Trophoblast cell (in vitro differentiated cells and primary cell): ENCODE measurements at regions not wholly inside any gene's neighbourhood (a gene's known extent, or its start where the extent isn't known, plus 50 kb on each side); places are given as distances from the start of the nearest gene placed in this dataset.

Experiments
- DNase-seq, 2 donors: peaks; one replicate each; pipeline ENCODE4 v3.0.0-alpha.2; 2016
- H2AFZ ChIP-seq: 2 replicates; pipeline ENCODE4 v1.6.1; 2013; ENCODE audit warnings: low read length, moderate library complexity, mild to moderate bottlenecking; ENCODE audit not compliant: insufficient read depth, poor library complexity
- H2AK5ac ChIP-seq: 2 replicates; pipeline ENCODE4 v1.6.1; 2013; ENCODE audit warnings: mild to moderate bottlenecking, low read length
- H2BK120ac ChIP-seq: 2 replicates; pipeline ENCODE4 v1.6.1; 2013; ENCODE audit warnings: low read length, mild to moderate bottlenecking, moderate library complexity; ENCODE audit not compliant: insufficient read depth, poor library complexity
- H2BK12ac ChIP-seq: 2 replicates; pipeline ENCODE4 v1.6.1; 2013; ENCODE audit warnings: mild to moderate bottlenecking, low read length, moderate library complexity
- H2BK5ac ChIP-seq: 2 replicates; pipeline ENCODE4 v1.6.1; 2013; ENCODE audit warnings: low read length, low read depth, moderate library complexity, mild to moderate bottlenecking; ENCODE audit not compliant: poor library complexity
- H3K14ac ChIP-seq: 2 replicates; pipeline ENCODE4 v1.6.1; 2013; ENCODE audit warnings: mild to moderate bottlenecking, low read length
- H3K18ac ChIP-seq: 2 replicates; pipeline ENCODE4 v1.6.1; 2013; ENCODE audit warnings: mild to moderate bottlenecking, low read length
- H3K23ac ChIP-seq: 2 replicates; pipeline ENCODE4 v1.6.1; 2013; ENCODE audit warnings: low read length
- H3K27ac ChIP-seq: 2 replicates; pipeline ENCODE4 v1.5.1; 2013; ENCODE audit warnings: low read depth, mild to moderate bottlenecking, inconsistent platforms, low read length, moderate library complexity
- H3K27me3 ChIP-seq: 2 replicates; pipeline ENCODE4 v1.6.1; 2013; ENCODE audit warnings: inconsistent platforms, mild to moderate bottlenecking, low read length, moderate library complexity; ENCODE audit not compliant: insufficient read depth
- H3K36me3 ChIP-seq, 2 experiments: 1 replicate in 1 of 2; 2 replicates in 1 of 2; pipeline ENCODE4 v1.6.1; 2013; ENCODE audit warnings: low read length in 2 of 2, mild to moderate bottlenecking in 2 of 2, moderate library complexity in 1 of 2; ENCODE audit not compliant: insufficient read depth in 2 of 2, control insufficient read depth in 1 of 2
- H3K4ac ChIP-seq: 2 replicates; pipeline ENCODE4 v1.6.1; 2013; ENCODE audit warnings: low read depth, mild to moderate bottlenecking, low read length, moderate library complexity
- H3K4me1 ChIP-seq, 2 experiments: 1 replicate in 1 of 2; 2 replicates in 1 of 2; pipeline ENCODE4 v1.6.1; 2013; ENCODE audit warnings: low read length in 2 of 2, mild to moderate bottlenecking in 2 of 2, moderate library complexity in 1 of 2; ENCODE audit not compliant: insufficient read depth in 2 of 2, control insufficient read depth in 1 of 2
- H3K4me2 ChIP-seq: 2 replicates; pipeline ENCODE4 v1.6.1; 2013; ENCODE audit warnings: inconsistent platforms, mild to moderate bottlenecking, low read length, moderate library complexity
- H3K4me3 ChIP-seq: 2 replicates; pipeline ENCODE4 v1.5.1; 2013; ENCODE audit warnings: mild to moderate bottlenecking, low read depth, low read length, inconsistent platforms
- H3K79me1 ChIP-seq: one replicate; pipeline ENCODE4 v1.6.1; 2013; ENCODE audit warnings: low read length
- H3K79me2 ChIP-seq: 2 replicates; pipeline ENCODE4 v1.6.1; 2013; ENCODE audit warnings: low read length, mild to moderate bottlenecking; ENCODE audit not compliant: control insufficient read depth, insufficient read depth, poor library complexity
- H3K9ac ChIP-seq: 2 replicates; pipeline ENCODE4 v1.6.1; 2013; ENCODE audit warnings: mild to moderate bottlenecking, low read length
- H3K9me3 ChIP-seq: 2 replicates; pipeline ENCODE4 v1.6.1; 2013; ENCODE audit warnings: low read depth, mild to moderate bottlenecking, control low read depth, inconsistent platforms, low read length; ENCODE audit not compliant: insufficient read depth
- H4K12ac ChIP-seq: 2 replicates; pipeline ENCODE4 v1.6.1; 2013; ENCODE audit warnings: low read depth, mild to moderate bottlenecking, low read length, moderate library complexity
- H4K8ac ChIP-seq: 2 replicates; pipeline ENCODE4 v1.6.1; 2013; ENCODE audit warnings: low read depth, mild to moderate bottlenecking, low read length, moderate library complexity
- H4K91ac ChIP-seq: one replicate; pipeline ENCODE4 v1.6.1; 2013; ENCODE audit warnings: low read depth, mild to moderate bottlenecking, low read length, moderate library complexity
- WGBS: extraction: QIAGEN DNeasy Blood & Tissue Kit; methylation state at CpG from one replicate; pipeline ENCODE4 v1.1.7; 2013; ENCODE audit warnings: missing lambda C conversion rate; ENCODE audit not compliant: insufficient read length, insufficient coverage; ENCODE audit errors: extremely low coverage; 5-methylcytosine and 5-hydroxymethylcytosine counted together

- H3K14ac ChIP-seq: no peak overlapping the region
- H2BK5ac ChIP-seq: no peak overlapping the region
- H3K4ac ChIP-seq: no peak overlapping the region
- no peak overlapping the region for H2AK5ac ChIP-seq
- no peak overlapping the region for H3K27ac ChIP-seq
- WGBS: no CpG with 5 or more reads among the region's 14 CpGs
- H2BK120ac ChIP-seq: no peak overlapping the region
- H3K27me3 ChIP-seq: no peaks in the 10 kb centered on the region
- H3K9me3 ChIP-seq: no peaks in the 10 kb centered on the region
- H3K18ac ChIP-seq: no peak overlapping the region
- H3K9ac ChIP-seq: no peak overlapping the region
- H3K79me2 ChIP-seq: no peaks in the 10 kb centered on the region
- H2BK12ac ChIP-seq: no peak overlapping the region
- no peak for DNase-seq
- H4K8ac ChIP-seq: no peak overlapping the region
- H4K12ac ChIP-seq: no peak overlapping the region
- no peak overlapping the region for H3K23ac ChIP-seq
- no peak overlapping the region for H4K91ac ChIP-seq
- no peaks in the 10 kb centered on the region for H3K36me3 ChIP-seq
- H3K79me1 ChIP-seq: no peaks in the 10 kb centered on the region
- H2AFZ ChIP-seq: no peak overlapping the region
- H3K4me3 ChIP-seq: no peak overlapping the region
- peaks cover 0 to 4% of the 10 kb centered on the region in 2 experiments for H3K4me1 ChIP-seq
- H3K4me2 ChIP-seq: no peak overlapping the region
Measured at GRCh38 chrX:856566-857290, 226.1 kb downstream of the SHOX start.

- no peak overlapping the region for H3K14ac ChIP-seq
- peaks cover 8 to 9% of the 10 kb centered on the region in 2 experiments for H3K4me1 ChIP-seq
- H3K79me1 ChIP-seq: peaks cover 4% of the 10 kb centered on the region
- no peaks in the 10 kb centered on the region for H3K36me3 ChIP-seq
- H4K91ac ChIP-seq: no peak overlapping the region
- no peak overlapping the region for H3K9ac ChIP-seq
- H3K4me2 ChIP-seq: no peak overlapping the region
- no peaks in the 10 kb centered on the region for H3K9me3 ChIP-seq
- no peak overlapping the region for H2BK120ac ChIP-seq
- no peak overlapping the region for H3K23ac ChIP-seq
- H2BK12ac ChIP-seq: no peak overlapping the region
- no peak overlapping the region for H3K27ac ChIP-seq
- no peak overlapping the region for H3K4ac ChIP-seq
- H3K18ac ChIP-seq: no peak overlapping the region
- H2AFZ ChIP-seq: no peak overlapping the region
- H2AK5ac ChIP-seq: no peak overlapping the region
- no peaks in the 10 kb centered on the region for H3K27me3 ChIP-seq
- H2BK5ac ChIP-seq: no peak overlapping the region
- WGBS: no CpG with 5 or more reads among the region's 7 CpGs
- H3K4me3 ChIP-seq: no peak overlapping the region
- no peak overlapping the region for H4K12ac ChIP-seq
- H4K8ac ChIP-seq: no peak overlapping the region
- DNase-seq: no peak
- H3K79me2 ChIP-seq: peaks cover 2% of the 10 kb centered on the region
Measured at GRCh38 chrX:853304-853703, 222.7 kb downstream of the SHOX start.

- H3K4me2 ChIP-seq: peak overlapping the region; percentile 57
- WGBS: no CpG with 5 or more reads among the region's 11 CpGs
- peaks cover 6% of the 10 kb centered on the region for H3K79me1 ChIP-seq
- H3K18ac ChIP-seq: no peak overlapping the region
- no peak overlapping the region for H3K4me3 ChIP-seq
- H3K36me3 ChIP-seq: no peaks in the 10 kb centered on the region
- no peak overlapping the region for H3K23ac ChIP-seq
- no peak overlapping the region for H3K27ac ChIP-seq
- no peak for DNase-seq
- no peak overlapping the region for H2BK12ac ChIP-seq
- H3K9ac ChIP-seq: no peak overlapping the region
- no peak overlapping the region for H2BK120ac ChIP-seq
- H4K12ac ChIP-seq: no peak overlapping the region
- no peaks in the 10 kb centered on the region for H3K27me3 ChIP-seq
- H2BK5ac ChIP-seq: no peak overlapping the region
- no peak overlapping the region for H3K14ac ChIP-seq
- no peak overlapping the region for H3K4ac ChIP-seq
- H2AK5ac ChIP-seq: no peak overlapping the region
- peaks cover 2% of the 10 kb centered on the region for H3K79me2 ChIP-seq
- peaks cover 8 to 11% of the 10 kb centered on the region in 2 experiments for H3K4me1 ChIP-seq
- no peak overlapping the region for H2AFZ ChIP-seq
- no peak overlapping the region for H4K91ac ChIP-seq
- H4K8ac ChIP-seq: no peak overlapping the region
- no peaks in the 10 kb centered on the region for H3K9me3 ChIP-seq
Measured at GRCh38 chrX:850471-850916, 219.9 kb downstream of the SHOX start.

GRCh38 chrX:848386-848785, 217.8 kb downstream of the SHOX start:
- Histone ChIP-seq H3K18ac (no peak overlapping the region), H2BK5ac (no peak overlapping the region), H3K9me3 (no peaks in the 10 kb centered on the region), H3K27ac (peak overlapping the region; percentile 3), H3K9ac (no peak overlapping the region), H2AK5ac (no peak overlapping the region), H3K4ac (no peak overlapping the region), H2BK12ac (peak overlapping the region; percentile 11), H4K12ac (peak overlapping the region; percentile 35), H3K36me3 (no peaks in the 10 kb centered on the region), H4K8ac (peak overlapping the region; percentile 6), H3K27me3 (no peaks in the 10 kb centered on the region), H3K4me1 (peaks cover 8 to 11% of the 10 kb centered on the region in 2 experiments), H2BK120ac (peak overlapping the region; percentile 15), H3K79me1 (peaks cover 6% of the 10 kb centered on the region), H3K79me2 (peaks cover 2% of the 10 kb centered on the region), H3K4me2 (no peak overlapping the region), H4K91ac (peak overlapping the region; percentile 19), H3K23ac (no peak overlapping the region), H3K14ac (peak overlapping the region; percentile 9), H3K4me3 (no peak overlapping the region), H2AFZ (peak overlapping the region; percentile 59)
- no CpG with 5 or more reads among the region's 6 CpGs for WGBS
- no peak for DNase-seq
